HEK293 (cell line): ENCODE measurements at regions not wholly inside any gene's neighbourhood (a gene's known extent, or its start where the extent isn't known, plus 50 kb on each side); places are given as distances from the start of the nearest gene placed in this dataset.

ENCODE experiments used
- CTCF ChIA-PET: fragments of 350-600 bp; formaldehyde crosslinking; extraction: SDS; loops from one replicate; lab custom pipeline; 2021; ENCODE audit warnings: antibody characterized with exemption; lab: Yijun Ruan, JAX
- POLR2A ChIA-PET: fragments of 300-600 bp; formaldehyde crosslinking; extraction: SDS; loops from one replicate; lab custom pipeline; 2020; ENCODE audit warnings: antibody characterized with exemption, inconsistent platforms; lab: Yijun Ruan, JAX
- H3K27ac ChIP-seq: fragments of 200-500 bp; sonication (Bioruptor generic); 2 replicates; pipeline ENCODE4 v1.5.1; 2014; ENCODE audit warnings: low read depth, low read length, control low read depth, inconsistent platforms; ENCODE audit errors: extremely low read depth
- H3K36me3 ChIP-seq, 2 experiments: fragments of 200-500 bp in 1 of 2; sonication (Bioruptor generic) in 1 of 2; 1 replicate in 1 of 2; 2 replicates in 1 of 2; pipeline ENCODE4 v1.5.1; 2014 to 2017; ENCODE audit warnings: inconsistent platforms in 2 of 2, low read length in 2 of 2; ENCODE audit not compliant: control insufficient read depth in 2 of 2, insufficient read depth in 1 of 2
- H3K4me1 ChIP-seq: fragments of 200-500 bp; sonication (Bioruptor generic); 2 replicates; pipeline ENCODE4 v1.5.1; 2014; ENCODE audit warnings: mild to moderate bottlenecking, low read length, inconsistent platforms; ENCODE audit not compliant: control insufficient read depth, insufficient read depth
- H3K4me3 ChIP-seq: 2 replicates; pipeline ENCODE4 v1.5.1; 2011; ENCODE audit warnings: low read depth, mild to moderate bottlenecking, control low read depth, low read length, moderate library complexity
- H3K9me3 ChIP-seq: fragments of 200-500 bp; sonication (Bioruptor generic); 2 replicates; pipeline ENCODE4 v1.5.1; 2014; ENCODE audit warnings: low read depth, low read length, inconsistent platforms; ENCODE audit not compliant: control insufficient read depth, insufficient read depth
- BCL6B ChIP-seq: fragments of 450-650 bp; formaldehyde crosslinking; IDR thresholded peaks from 2 replicates; pipeline ENCODE4 v1.5.1; 2017; ENCODE audit warnings: missing biosample characterization, missing genetic modification characterization
- ELK4 ChIP-seq: IDR thresholded peaks from 2 replicates; pipeline ENCODE4 v1.6.1; 2011; ENCODE audit warnings: mild to moderate bottlenecking, low read depth, low read length, borderline replicate concordance
- PRDM10 ChIP-seq: fragments of 450-650 bp; formaldehyde crosslinking; IDR thresholded peaks from 2 replicates; pipeline ENCODE4 v1.5.1; 2016; ENCODE audit warnings: missing biosample characterization, missing genetic modification characterization
- SALL2 ChIP-seq: fragments of 450-650 bp; formaldehyde crosslinking; IDR thresholded peaks from 2 replicates; pipeline ENCODE4 v1.5.0; 2017; ENCODE audit warnings: missing biosample characterization, mild to moderate bottlenecking, missing genetic modification characterization, borderline replicate concordance
- SP7 ChIP-seq: fragments of 450-650 bp; formaldehyde crosslinking; IDR thresholded peaks from 2 replicates; pipeline ENCODE4 v1.5.1; 2016; ENCODE audit warnings: missing biosample characterization, missing genetic modification characterization
- ZBTB17 ChIP-seq: fragments of 450-650 bp; formaldehyde crosslinking; IDR thresholded peaks from 2 replicates; pipeline ENCODE4 v1.5.1; 2016; ENCODE audit warnings: missing biosample characterization, missing genetic modification characterization
- ZFP69B ChIP-seq: fragments of 450-650 bp; formaldehyde crosslinking; IDR thresholded peaks from 2 replicates; pipeline ENCODE4 v1.5.1; 2016; ENCODE audit warnings: missing biosample characterization, missing genetic modification characterization
- ZNF202 ChIP-seq: fragments of 450-650 bp; formaldehyde crosslinking; IDR thresholded peaks from 2 replicates; pipeline ENCODE4 v1.5.1; 2016; ENCODE audit warnings: missing biosample characterization, missing genetic modification characterization, borderline replicate concordance
- ZNF23 ChIP-seq: fragments of 450-650 bp; formaldehyde crosslinking; IDR thresholded peaks from 2 replicates; pipeline ENCODE4 v1.5.1; 2016; ENCODE audit warnings: missing biosample characterization, missing genetic modification characterization, borderline replicate concordance
- ZNF239 ChIP-seq: fragments of 450-650 bp; formaldehyde crosslinking; IDR thresholded peaks from 2 replicates; pipeline ENCODE4 v1.5.1; 2016; ENCODE audit warnings: missing biosample characterization, missing genetic modification characterization
- ZNF274 ChIP-seq, 2 experiments: fragments of 200-500 bp in 1 of 2; fragments of 450-650 bp in 1 of 2; sonication (Bioruptor generic) in 1 of 2; formaldehyde crosslinking in 1 of 2; IDR thresholded peaks; 2 replicates each; pipeline versions ENCODE4 v1.5.1 to v1.6.1; 2014 to 2016; ENCODE audit warnings: borderline replicate concordance in 1 of 2, inconsistent platforms in 1 of 2, low read length in 1 of 2, missing biosample characterization in 1 of 2, missing genetic modification characterization in 1 of 2
- ZNF394 ChIP-seq: fragments of 450-650 bp; formaldehyde crosslinking; IDR thresholded peaks from 2 replicates; pipeline ENCODE4 v1.5.1; 2016; ENCODE audit warnings: missing biosample characterization, missing genetic modification characterization, mild to moderate bottlenecking, moderate library complexity, borderline replicate concordance
- ZNF416 ChIP-seq: fragments of 450-650 bp; formaldehyde crosslinking; IDR thresholded peaks from 2 replicates; pipeline ENCODE4 v1.5.1; 2016; ENCODE audit warnings: missing biosample characterization, missing genetic modification characterization
- ZNF423 ChIP-seq: fragments of 450-650 bp; formaldehyde crosslinking; IDR thresholded peaks from 2 replicates; pipeline ENCODE4 v1.5.1; 2016; ENCODE audit warnings: missing biosample characterization, missing genetic modification characterization
- ZNF529 ChIP-seq: fragments of 450-650 bp; formaldehyde crosslinking; IDR thresholded peaks from 2 replicates; pipeline ENCODE4 v1.5.1; 2017; ENCODE audit warnings: missing genetic modification characterization, missing biosample characterization; ENCODE audit not compliant: insufficient replicate concordance
- ZNF571 ChIP-seq: fragments of 450-650 bp; formaldehyde crosslinking; IDR thresholded peaks from 2 replicates; pipeline ENCODE4 v1.5.0; 2017; ENCODE audit warnings: missing biosample characterization, missing genetic modification characterization
- ZNF629 ChIP-seq: fragments of 450-650 bp; formaldehyde crosslinking; IDR thresholded peaks from 2 replicates; pipeline ENCODE4 v1.5.1; 2017; ENCODE audit warnings: missing biosample characterization, missing genetic modification characterization
- ZNF830 ChIP-seq: fragments of 450-650 bp; IDR thresholded peaks from 2 replicates; pipeline ENCODE4 v1.5.0; 2018; ENCODE audit warnings: missing biosample characterization, missing genetic modification characterization, low read depth, mild to moderate bottlenecking, moderate library complexity
- ZSCAN18 ChIP-seq: fragments of 450-650 bp; formaldehyde crosslinking; IDR thresholded peaks from 2 replicates; pipeline ENCODE4 v1.5.1; 2016; ENCODE audit warnings: missing biosample characterization, missing genetic modification characterization

GRCh38 chr2:183963609-183964008 is 634.7 kb upstream of the ZNF804A start:
- ChIA-PET CTCF (no interaction called here), POLR2A (no interaction called here)
- H3K4me3 ChIP-seq = no peak overlapping the region

GRCh38 chr2:183964565-183964964 is 633.8 kb upstream of the ZNF804A start:
- Histone ChIP-seq H3K4me3 (no peak overlapping the region), H3K4me1 (no peaks in the 10 kb centered on the region), H3K27ac (no peak overlapping the region), H3K36me3 (no peaks in the 10 kb centered on the region), H3K9me3 (no peaks in the 10 kb centered on the region)
- TF ChIP-seq BCL6B (tag by site-specific recombination) (no peak), PRDM10 (tag by site-specific recombination) (no peak), ZNF529 (no peak), ZBTB17 (tag by site-specific recombination) (no peak), ZNF23 (tag by site-specific recombination) (no peak), ZSCAN18 (tag by site-specific recombination) (no peak), ZNF394 (tag by site-specific recombination) (no peak), ZNF274 (IDR thresholded peaks at IDR 0.05; ENCODE audit: low read length) (no peak), ZNF274 (tag by site-specific recombination; IDR thresholded peaks at IDR 0.05; ENCODE audit: borderline replicate concordance) (no peak), ZNF416 (tag by site-specific recombination) (no peak), SP7 (tag by site-specific recombination) (no peak), ZNF239 (tag by site-specific recombination) (no peak)
- ChIA-PET POLR2A (no interaction called here), CTCF (interaction anchor here (0.6 kb wide), 1 partner anchor 222 kb away, joined by 3 read pairs; no protein-coding TSS in a partner anchor)

More at GRCh38 chr2:183963609-183964008, 634.7 kb upstream of the ZNF804A start:
- H3K36me3 ChIP-seq = no peaks in the 10 kb centered on the region
- H3K9me3 ChIP-seq = no peaks in the 10 kb centered on the region
- no peaks in the 10 kb centered on the region for H3K4me1 ChIP-seq
- no peak for TF ChIP-seq ZSCAN18 (tag by site-specific recombination)
- TF ChIP-seq ZFP69B (tag by site-specific recombination) = no peak
- TF ChIP-seq SALL2 (tag by site-specific recombination) = no peak
- TF ChIP-seq ZNF423 = no peak
- no peak for TF ChIP-seq ZNF830 (tag by site-specific recombination)
- TF ChIP-seq ELK4 = no peak
- TF ChIP-seq ZNF202 = no peak
- TF ChIP-seq SP7 (tag by site-specific recombination) = no peak
- TF ChIP-seq ZNF629 (tag by site-specific recombination) = no peak
- no peak for TF ChIP-seq ZNF571 (tag by site-specific recombination)
- no peak overlapping the region for H3K27ac ChIP-seq
